Smooth muscle cell (in vitro differentiated cells): ENCODE measurements at regions not wholly inside any gene's neighbourhood (a gene's known extent, or its start where the extent isn't known, plus 50 kb on each side); places are given as distances from the start of the nearest gene placed in this dataset.
A peak's percentile ranks its signal among the peaks of the same experiment; 100 is the strongest.

Experiments used
- DNase-seq: peaks from one replicate; lab custom pipeline; 2025; ENCODE audit not compliant: unreplicated experiment; lab: John Stamatoyannopoulos, UW
- H2AFZ ChIP-seq: fragments of 200-600 bp; sonication (generic); 2 replicates; pipeline ENCODE4 v1.6.0; 2016; ENCODE audit warnings: antibody characterized with exemption, low read depth, mild to moderate bottlenecking
- H3F3A ChIP-seq: fragments of 200-600 bp; sonication (generic); 2 replicates; pipeline ENCODE4 v1.6.0; 2017; ENCODE audit warnings: antibody characterized with exemption, low read depth
- H3K27ac ChIP-seq: fragments of 200-600 bp; sonication (generic); 2 replicates; pipeline ENCODE4 v1.5.1; 2016; ENCODE audit warnings: low read depth, mild to moderate bottlenecking
- H3K27me3 ChIP-seq: fragments of 200-600 bp; sonication (generic); 2 replicates; pipeline ENCODE4 v1.6.1; 2016; ENCODE audit warnings: low read depth, mild to moderate bottlenecking
- H3K36me3 ChIP-seq: fragments of 200-600 bp; sonication (generic); 2 replicates; pipeline ENCODE4 v1.5.1; 2016; ENCODE audit warnings: low read depth
- H3K4me1 ChIP-seq: fragments of 200-600 bp; sonication (generic); 2 replicates; pipeline ENCODE4 v1.5.1; 2016; ENCODE audit warnings: low read depth
- H3K4me2 ChIP-seq: fragments of 200-600 bp; sonication (generic); 2 replicates; pipeline ENCODE4 v1.6.0; 2016; ENCODE audit warnings: mild to moderate bottlenecking
- H3K4me3 ChIP-seq: fragments of 200-600 bp; sonication (generic); 2 replicates; pipeline ENCODE4 v1.5.1; 2016; ENCODE audit warnings: mild to moderate bottlenecking
- H3K79me2 ChIP-seq: fragments of 200-600 bp; sonication (generic); 2 replicates; pipeline ENCODE4 v1.6.0; 2016; ENCODE audit warnings: low read depth, mild to moderate bottlenecking
- H3K9ac ChIP-seq: fragments of 200-600 bp; sonication (generic); 2 replicates; pipeline ENCODE4 v1.6.0; 2016; ENCODE audit warnings: low read depth
- H3K9me3 ChIP-seq: fragments of 200-600 bp; sonication (generic); replicated peaks from 2 replicates; pipeline ENCODE4 v1.5.1; 2016; ENCODE audit warnings: low read depth
- H4K20me1 ChIP-seq: fragments of 200-600 bp; sonication (generic); 2 replicates; pipeline ENCODE4 v1.6.0; 2016; ENCODE audit warnings: low read depth
- WGBS: methylation state at CpG from one replicate; pipeline ENCODE4 v1.1.7; 2016; ENCODE audit warnings: low lambda C conversion rate; 5-methylcytosine and 5-hydroxymethylcytosine counted together
- TF ChIP-seq, protein P1 (sequence below): fragments of 200-600 bp; sonication (generic); IDR thresholded peaks from 2 replicates; pipeline ENCODE4 v1.5.1; 2017; ENCODE audit warnings: borderline replicate concordance, mild to moderate bottlenecking, antibody characterized with exemption; ENCODE audit not compliant: insufficient read depth, poor library complexity, severe bottlenecking

GRCh38 chr20:48335308-48336050 is 492.3 kb downstream of the PREX1 start:
- 97% methylated on average over 3 of the region's 3 CpGs for WGBS
- Histone ChIP-seq H3K27ac (no peak overlapping the region), H3K79me2 (no peaks in the 10 kb centered on the region), H4K20me1 (no peaks in the 10 kb centered on the region), H2AFZ (no peak overlapping the region), H3K9ac (no peak overlapping the region), H3K4me1 (peaks cover 13% of the 10 kb centered on the region), H3K9me3 (no peaks in the 10 kb centered on the region), H3K4me3 (no peak overlapping the region), H3K4me2 (no peak overlapping the region), H3K27me3 (no peaks in the 10 kb centered on the region), H3K36me3 (no peaks in the 10 kb centered on the region), H3F3A (no peaks in the 10 kb centered on the region)
- TF ChIP-seq, protein P1, sequence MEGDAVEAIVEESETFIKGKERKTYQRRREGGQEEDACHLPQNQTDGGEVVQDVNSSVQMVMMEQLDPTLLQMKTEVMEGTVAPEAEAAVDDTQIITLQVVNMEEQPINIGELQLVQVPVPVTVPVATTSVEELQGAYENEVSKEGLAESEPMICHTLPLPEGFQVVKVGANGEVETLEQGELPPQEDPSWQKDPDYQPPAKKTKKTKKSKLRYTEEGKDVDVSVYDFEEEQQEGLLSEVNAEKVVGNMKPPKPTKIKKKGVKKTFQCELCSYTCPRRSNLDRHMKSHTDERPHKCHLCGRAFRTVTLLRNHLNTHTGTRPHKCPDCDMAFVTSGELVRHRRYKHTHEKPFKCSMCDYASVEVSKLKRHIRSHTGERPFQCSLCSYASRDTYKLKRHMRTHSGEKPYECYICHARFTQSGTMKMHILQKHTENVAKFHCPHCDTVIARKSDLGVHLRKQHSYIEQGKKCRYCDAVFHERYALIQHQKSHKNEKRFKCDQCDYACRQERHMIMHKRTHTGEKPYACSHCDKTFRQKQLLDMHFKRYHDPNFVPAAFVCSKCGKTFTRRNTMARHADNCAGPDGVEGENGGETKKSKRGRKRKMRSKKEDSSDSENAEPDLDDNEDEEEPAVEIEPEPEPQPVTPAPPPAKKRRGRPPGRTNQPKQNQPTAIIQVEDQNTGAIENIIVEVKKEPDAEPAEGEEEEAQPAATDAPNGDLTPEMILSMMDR = no peak
- no peak for DNase-seq

DNA sequence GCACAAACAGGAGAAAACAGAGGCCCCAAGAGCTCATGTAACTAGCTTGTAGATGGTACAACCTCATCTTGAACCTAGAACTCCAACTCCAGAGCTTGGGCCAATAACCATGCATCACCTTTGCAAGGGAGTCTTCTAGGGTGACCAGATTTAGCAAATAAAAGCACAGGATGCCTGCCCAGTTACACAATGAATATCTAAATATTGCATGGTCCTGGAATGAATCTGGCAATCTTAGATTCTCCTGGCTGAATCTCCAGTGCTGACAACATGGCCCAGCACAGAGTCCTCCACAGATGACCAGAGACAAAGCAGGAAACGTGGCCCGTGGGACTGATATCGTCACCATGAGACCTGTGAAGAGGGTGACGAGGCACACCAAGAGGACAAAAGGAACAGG is 494.1 kb downstream of the PREX1 start:
- Histone ChIP-seq H2AFZ (no peak overlapping the region), H3K9ac (no peak overlapping the region), H3K27ac (no peak overlapping the region), H3K4me3 (no peak overlapping the region), H3K36me3 (no peaks in the 10 kb centered on the region), H3K4me2 (no peak overlapping the region), H3K4me1 (peaks cover 10% of the 10 kb centered on the region), H3K27me3 (no peaks in the 10 kb centered on the region), H3K79me2 (no peaks in the 10 kb centered on the region), H4K20me1 (no peaks in the 10 kb centered on the region), H3K9me3 (no peaks in the 10 kb centered on the region), H3F3A (no peaks in the 10 kb centered on the region)
- WGBS = 89% methylated on average over 4 of the region's 4 CpGs
- TF ChIP-seq, protein P1 = no peak
- DNase-seq = no peak

DNA sequence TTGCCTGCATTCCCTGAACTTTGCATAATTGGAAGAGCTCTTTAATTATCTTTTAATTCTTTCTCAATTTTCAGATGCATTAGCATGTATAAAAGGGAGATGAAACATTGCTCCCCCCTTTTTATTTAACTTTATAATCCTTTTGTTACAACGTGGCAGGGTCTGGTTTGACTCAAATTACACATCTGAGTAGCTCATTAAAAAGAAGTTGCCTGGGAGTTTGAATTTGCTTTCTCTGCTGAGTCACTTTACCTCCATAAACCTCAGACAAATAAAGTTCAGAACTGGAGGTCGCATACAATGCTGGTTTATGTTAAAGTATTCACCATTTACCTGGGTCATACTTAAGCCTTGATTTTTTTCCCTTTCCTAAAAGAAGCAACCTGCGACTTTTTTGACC is 495.2 kb downstream of the PREX1 start:
- 26% methylated on average over 3 of the region's 3 CpGs for WGBS
- no peaks in the 10 kb centered on the region for H3K36me3 ChIP-seq
- TF ChIP-seq, protein P1 = no peak

More for the DNA sequence above, 495.2 kb downstream of the PREX1 start:
- no peak for DNase-seq
- Histone ChIP-seq H3K27me3 (no peaks in the 10 kb centered on the region), H3K4me3 (no peak overlapping the region), H3K79me2 (no peaks in the 10 kb centered on the region), H3K4me1 (peaks cover 8% of the 10 kb centered on the region), H3F3A (no peaks in the 10 kb centered on the region), H3K4me2 (no peak overlapping the region), H3K27ac (peak overlapping the region; percentile 35), H3K9me3 (no peaks in the 10 kb centered on the region), H4K20me1 (no peaks in the 10 kb centered on the region), H3K9ac (no peak overlapping the region), H2AFZ (no peak overlapping the region)
